Mesenchymal stem cell (in vitro differentiated cells and primary cell): ENCODE measurements at regions not wholly inside any gene's neighbourhood (a gene's known extent, or its start where the extent isn't known, plus 50 kb on each side); places are given as distances from the start of the nearest gene placed in this dataset.

Source experiments
- DNase-seq: peaks from one replicate; pipeline ENCODE4 v3.0.0-alpha.2; 2013
- H2AFZ ChIP-seq: one replicate; pipeline ENCODE4 v1.6.1; 2013; ENCODE audit warnings: low read depth, mild to moderate bottlenecking, control low read depth, inconsistent platforms, low read length, moderate library complexity
- H2AK5ac ChIP-seq: 2 replicates; pipeline ENCODE4 v1.6.1; 2013; ENCODE audit warnings: low read length, moderate library complexity, mild to moderate bottlenecking, inconsistent platforms; ENCODE audit not compliant: severe bottlenecking
- H2BK120ac ChIP-seq: one replicate; pipeline ENCODE4 v1.6.1; 2013; ENCODE audit warnings: low read depth, mild to moderate bottlenecking, inconsistent platforms, low read length, moderate library complexity
- H2BK12ac ChIP-seq, 2 experiments: one replicate each; pipeline ENCODE4 v1.6.1; 2013; ENCODE audit warnings: inconsistent platforms in 2 of 2, low read length in 2 of 2, mild to moderate bottlenecking in 2 of 2, moderate library complexity in 2 of 2, control low read depth in 1 of 2
- H2BK15ac ChIP-seq: one replicate; pipeline ENCODE4 v1.6.1; 2013; ENCODE audit warnings: mild to moderate bottlenecking, low read depth, inconsistent platforms; ENCODE audit not compliant: poor library complexity, severe bottlenecking
- H2BK5ac ChIP-seq: 2 replicates; pipeline ENCODE4 v1.6.1; 2013; ENCODE audit warnings: low read depth, mild to moderate bottlenecking, low read length, control low read depth, inconsistent platforms; ENCODE audit not compliant: poor library complexity, severe bottlenecking
- H3K14ac ChIP-seq, 2 experiments: one replicate each; pipeline ENCODE4 v1.6.1; 2013; ENCODE audit warnings: inconsistent platforms in 2 of 2, low read length in 2 of 2, control low read depth in 1 of 2, mild to moderate bottlenecking in 1 of 2, moderate library complexity in 1 of 2
- H3K18ac ChIP-seq, 2 experiments: one replicate each; pipeline ENCODE4 v1.6.1; 2013; ENCODE audit warnings: inconsistent platforms in 2 of 2, low read length in 2 of 2, control low read depth in 1 of 2, low read depth in 1 of 2, mild to moderate bottlenecking in 1 of 2
- H3K23ac ChIP-seq, 2 experiments: one replicate each; pipeline ENCODE4 v1.6.1; 2013; ENCODE audit warnings: inconsistent platforms in 2 of 2, low read length in 2 of 2, mild to moderate bottlenecking in 2 of 2, moderate library complexity in 2 of 2, control low read depth in 1 of 2
- H3K27ac ChIP-seq: 2 replicates; pipeline ENCODE4 v1.5.1; 2013; ENCODE audit warnings: mild to moderate bottlenecking, moderate library complexity, low read length, control low read depth, inconsistent platforms; ENCODE audit not compliant: poor library complexity, severe bottlenecking
- H3K27me3 ChIP-seq, 2 experiments: 2 replicates each; pipeline versions ENCODE4 v1.6.1 to v1.7.0; 2013; ENCODE audit warnings: low read length in 2 of 2, mild to moderate bottlenecking in 2 of 2, moderate library complexity in 2 of 2, control low read depth in 1 of 2, inconsistent platforms in 1 of 2; ENCODE audit not compliant: control insufficient read depth in 1 of 2, insufficient read depth in 1 of 2
- H3K36me3 ChIP-seq, 2 experiments: 2 replicates each; pipeline versions ENCODE4 v1.6.1 to v1.7.0; 2013; ENCODE audit warnings: low read length in 2 of 2, control low read depth in 1 of 2, inconsistent platforms in 1 of 2, low read depth in 1 of 2, mild to moderate bottlenecking in 1 of 2; ENCODE audit not compliant: insufficient read depth in 2 of 2, control insufficient read depth in 1 of 2
- H3K4ac ChIP-seq, 2 experiments: one replicate each; pipeline ENCODE4 v1.6.1; 2013; ENCODE audit warnings: inconsistent platforms in 2 of 2, low read length in 2 of 2, mild to moderate bottlenecking in 2 of 2, moderate library complexity in 2 of 2, control low read depth in 1 of 2, low read depth in 1 of 2
- H3K4me1 ChIP-seq: 2 replicates; pipeline ENCODE4 v1.6.1; 2013; ENCODE audit warnings: low read depth, low read length, control low read depth; ENCODE audit not compliant: control insufficient read depth, insufficient read depth
- H3K4me2 ChIP-seq: 2 replicates; pipeline ENCODE4 v1.6.1; 2013; ENCODE audit warnings: low read length, mild to moderate bottlenecking, inconsistent platforms; ENCODE audit not compliant: poor library complexity, severe bottlenecking
- H3K4me3 ChIP-seq, 2 experiments: 2 replicates each; pipeline versions ENCODE4 v1.5.1 to v1.7.0; 2013; ENCODE audit warnings: low read length in 2 of 2, mild to moderate bottlenecking in 2 of 2, control low read depth in 1 of 2, low read depth in 1 of 2; ENCODE audit not compliant: insufficient read depth in 1 of 2
- H3K79me1 ChIP-seq: replicated peaks from 2 replicates; pipeline ENCODE4 v1.6.1; 2013; ENCODE audit warnings: mild to moderate bottlenecking, control low read depth, low read length, inconsistent platforms; ENCODE audit not compliant: poor library complexity, severe bottlenecking
- H3K9ac ChIP-seq: 2 replicates; pipeline ENCODE4 v1.7.0; 2013; ENCODE audit warnings: mild to moderate bottlenecking, low read length, moderate library complexity
- H3K9me3 ChIP-seq: 2 replicates; pipeline ENCODE4 v1.7.0; 2013; ENCODE audit warnings: mild to moderate bottlenecking, low read length; ENCODE audit not compliant: control insufficient read depth
- H4K8ac ChIP-seq: one replicate; pipeline ENCODE4 v1.6.1; 2013; ENCODE audit warnings: inconsistent platforms, mild to moderate bottlenecking, low read length, moderate library complexity
- H4K91ac ChIP-seq: one replicate; pipeline ENCODE4 v1.6.1; 2013; ENCODE audit warnings: mild to moderate bottlenecking, low read length, inconsistent platforms
- WGBS: methylation state at CpG from one replicate; pipeline ENCODE4 v1.1.7; 2013; ENCODE audit warnings: mixed read lengths; 5-methylcytosine and 5-hydroxymethylcytosine counted together

DNA sequence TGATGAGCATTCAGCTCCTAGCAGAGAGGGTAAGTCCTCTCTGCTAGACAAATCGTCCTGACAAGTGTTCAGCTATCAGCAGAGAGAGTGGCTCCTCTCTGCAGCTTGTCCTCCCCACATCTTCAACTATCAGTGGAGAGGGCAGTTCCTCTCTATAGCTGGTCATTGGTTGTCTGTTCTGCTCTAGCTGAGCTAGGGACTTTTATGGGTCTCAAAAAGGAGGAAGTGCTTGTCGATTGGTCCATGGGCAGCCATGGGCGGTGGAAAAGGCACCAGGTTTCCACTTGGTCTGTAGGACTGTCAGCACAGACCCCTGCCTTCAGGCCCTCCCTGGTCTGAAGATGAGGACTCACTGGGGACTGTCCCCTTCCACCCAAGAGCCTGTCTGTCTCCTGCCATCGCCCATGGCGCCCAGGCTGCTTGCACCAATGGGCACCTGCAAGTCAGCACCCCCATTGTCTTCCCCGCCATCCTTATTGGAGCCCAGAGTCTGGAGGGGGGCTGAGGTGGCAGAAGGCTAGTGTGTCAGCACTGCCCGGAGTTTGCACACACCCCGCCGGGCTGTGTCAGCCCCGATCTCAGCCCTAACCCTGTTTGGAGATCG, 264.7 kb downstream of the ZBBX start:
- 96% methylated on average over 11 of the region's 11 CpGs for WGBS
- no peak overlapping the region for H4K8ac ChIP-seq

GRCh38 chr3:167114619-167115018, 265.5 kb downstream of the ZBBX start:
- Histone ChIP-seq H3K36me3 (no peaks in the 10 kb centered on the region), H3K4me3 (no peak overlapping the region), H2BK15ac (no peak overlapping the region), H2BK5ac (no peak overlapping the region), H2AK5ac (no peak overlapping the region), H3K23ac (no peak overlapping the region), H2BK120ac (no peak overlapping the region), H4K8ac (no peak overlapping the region), H2BK12ac (no peak overlapping the region), H3K18ac (no peak overlapping the region), H2AFZ (no peak overlapping the region), H3K27me3 (no peaks in the 10 kb centered on the region), H3K4ac (no peak overlapping the region), H3K9me3 (no peaks in the 10 kb centered on the region), H3K4me1 (peaks cover 3% of the 10 kb centered on the region), H3K27ac (no peak overlapping the region), H3K14ac (peak overlapping the region in 1 of 2 experiments; percentile 35), H4K91ac (no peak overlapping the region), H3K79me1 (no peaks in the 10 kb centered on the region), H3K9ac (no peak overlapping the region), H3K4me2 (no peak overlapping the region)
- DNase-seq, result no peak
- WGBS, result 91% methylated on average over 8 of the region's 8 CpGs

More for the DNA sequence above, 264.7 kb downstream of the ZBBX start:
- H3K36me3 ChIP-seq, result no peaks in the 10 kb centered on the region
- H3K14ac ChIP-seq, result no peak overlapping the region
- H3K4me1 ChIP-seq, result peaks cover 3% of the 10 kb centered on the region
- no peak overlapping the region for H2BK120ac ChIP-seq
- no peak overlapping the region for H3K18ac ChIP-seq
- H3K23ac ChIP-seq, result no peak overlapping the region
- no peak overlapping the region for H3K9ac ChIP-seq
- H2BK12ac ChIP-seq, result no peak overlapping the region
- no peak overlapping the region for H2AFZ ChIP-seq
- H3K4ac ChIP-seq, result no peak overlapping the region
- H2BK15ac ChIP-seq, result no peak overlapping the region
- H3K27me3 ChIP-seq, result no peaks in the 10 kb centered on the region
- no peak overlapping the region for H3K27ac ChIP-seq
- H2AK5ac ChIP-seq, result no peak overlapping the region
- no peaks in the 10 kb centered on the region for H3K79me1 ChIP-seq
- no peak overlapping the region for H2BK5ac ChIP-seq
- no peak overlapping the region for H4K91ac ChIP-seq
- H3K9me3 ChIP-seq, result no peaks in the 10 kb centered on the region
- no peak overlapping the region for H3K4me2 ChIP-seq
- no peak for DNase-seq
- H3K4me3 ChIP-seq, result no peak overlapping the region

DNA sequence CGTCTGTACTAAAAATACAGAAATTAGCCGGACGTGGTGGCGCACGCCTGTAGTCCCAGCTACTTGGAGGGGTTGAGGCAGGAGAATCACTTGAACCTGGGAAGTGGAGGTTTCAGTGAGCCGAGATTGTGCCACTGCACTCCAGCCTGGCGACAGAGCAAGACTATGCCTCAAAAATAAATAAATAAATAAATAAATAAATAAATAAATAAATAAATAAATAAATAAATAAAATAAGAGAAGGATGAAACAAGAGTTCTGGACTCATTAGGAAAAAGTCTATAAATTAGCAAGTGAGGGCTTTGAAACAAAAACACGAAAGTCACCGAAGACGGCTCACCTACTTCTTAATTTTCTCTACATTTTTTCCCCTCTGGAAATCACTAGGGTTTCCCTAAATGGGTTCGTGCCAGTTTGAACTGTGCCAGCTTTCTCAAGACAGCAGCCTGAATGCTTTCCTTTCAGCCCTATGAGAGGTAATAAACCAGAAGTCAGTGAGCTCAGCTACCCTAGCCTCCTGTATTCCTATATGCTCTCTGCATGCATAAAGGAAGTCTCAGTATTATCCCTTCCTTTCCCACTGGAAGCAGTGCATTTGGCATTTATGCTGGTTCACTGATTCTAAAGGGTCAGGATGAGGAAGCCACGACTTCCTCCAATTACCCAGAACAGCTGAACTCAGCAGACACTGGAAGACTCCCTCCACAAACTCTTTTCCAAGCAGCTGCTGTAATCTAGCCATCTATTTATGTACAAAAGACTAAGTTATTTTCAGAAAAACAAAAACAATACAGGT, 266.9 kb downstream of the ZBBX start:
- no peak overlapping the region for H3K4me3 ChIP-seq
- no peak overlapping the region for H3K4me2 ChIP-seq
- no peak overlapping the region for H3K18ac ChIP-seq
- no peak overlapping the region for H4K91ac ChIP-seq
- no peaks in the 10 kb centered on the region for H3K9me3 ChIP-seq
- H3K27ac ChIP-seq, result no peak overlapping the region
- no peak overlapping the region for H2BK5ac ChIP-seq
- H2BK12ac ChIP-seq, result no peak overlapping the region
- H2AK5ac ChIP-seq, result no peak overlapping the region
- 87% methylated on average over 10 of the region's 12 CpGs for WGBS
- H3K9ac ChIP-seq, result no peak overlapping the region
- H4K8ac ChIP-seq, result no peak overlapping the region
- H2BK120ac ChIP-seq, result no peak overlapping the region
- H3K27me3 ChIP-seq, result no peaks in the 10 kb centered on the region
- H2BK15ac ChIP-seq, result no peak overlapping the region
- H3K36me3 ChIP-seq, result no peaks in the 10 kb centered on the region
- no peak overlapping the region for H3K14ac ChIP-seq
- H3K4ac ChIP-seq, result no peak overlapping the region
- no peaks in the 10 kb centered on the region for H3K79me1 ChIP-seq
- no peak for DNase-seq
- no peak overlapping the region for H2AFZ ChIP-seq
- peaks cover 3% of the 10 kb centered on the region for H3K4me1 ChIP-seq
- no peak overlapping the region for H3K23ac ChIP-seq

DNA sequence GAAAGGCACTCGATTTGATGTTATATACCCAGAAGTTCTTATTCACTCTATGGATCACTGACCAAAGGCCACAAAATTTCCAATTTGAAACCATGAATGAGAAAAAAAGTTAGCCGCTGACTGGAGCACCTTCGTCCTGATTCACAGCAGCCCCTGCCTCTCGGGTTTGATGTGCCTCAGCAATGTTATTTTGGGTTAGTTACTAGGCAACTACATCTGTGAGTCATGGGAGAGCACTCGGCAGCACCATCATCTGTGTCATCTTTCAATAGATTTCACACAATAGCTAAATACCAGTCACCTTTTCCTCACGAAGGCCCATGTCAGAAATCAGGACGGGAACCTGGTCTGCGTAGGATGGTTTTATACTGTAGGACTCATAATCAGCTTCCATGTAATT, 269.2 kb downstream of the ZBBX start:
- H3K4me1 ChIP-seq, result no peaks in the 10 kb centered on the region
- H3K36me3 ChIP-seq, result no peaks in the 10 kb centered on the region
- no peak overlapping the region for H2BK5ac ChIP-seq
- no peak overlapping the region for H2BK12ac ChIP-seq
- peak overlapping the region; percentile 15 for H3K9ac ChIP-seq
- no peak overlapping the region for H4K8ac ChIP-seq
- no peak overlapping the region for H3K14ac ChIP-seq
- peak; percentile 80 for DNase-seq
- H2BK15ac ChIP-seq, result no peak overlapping the region
- no peak overlapping the region for H3K4ac ChIP-seq
- H4K91ac ChIP-seq, result no peak overlapping the region
- no peak overlapping the region for H2BK120ac ChIP-seq
- WGBS, result 44% methylated on average over 6 of the region's 8 CpGs
- no peaks in the 10 kb centered on the region for H3K27me3 ChIP-seq
- no peak overlapping the region for H3K18ac ChIP-seq
- no peak overlapping the region for H2AK5ac ChIP-seq
- H3K4me3 ChIP-seq, result no peak overlapping the region
- H3K9me3 ChIP-seq, result no peaks in the 10 kb centered on the region
- H3K4me2 ChIP-seq, result no peak overlapping the region
- H2AFZ ChIP-seq, result no peak overlapping the region
- H3K23ac ChIP-seq, result no peak overlapping the region
- no peak overlapping the region for H3K27ac ChIP-seq
- H3K79me1 ChIP-seq, result no peaks in the 10 kb centered on the region
